ENCODE measurements at regions not wholly inside any gene's neighbourhood (a gene's known extent, or its start where the extent isn't known, plus 50 kb on each side); places are given as distances from the start of the nearest gene placed in this dataset.
A peak's percentile ranks its signal among the peaks of the same experiment; 100 is the strongest.
"Not testable (repeated sequence)": the region's sequence is repeated elsewhere in the genome, so short reads cannot be mapped to it uniquely, and the experiment has no call there.

- no peaks in the 10 kb centered on the region for H3K4me1 ChIP-seq
- H3K36me3 ChIP-seq = no peaks in the 10 kb centered on the region
- H3K27me3 ChIP-seq = no peaks in the 10 kb centered on the region
- WGBS, 2 donors = 74 to 76% methylated on average over 3 of the region's 3 CpGs
- TF ChIP-seq EP300 (IDR thresholded peaks at IDR 0.05) = no peak
- TF ChIP-seq POLR2AphosphoS5 (IDR thresholded peaks at IDR 0.05) = no peak
- TF ChIP-seq CTCF (IDR thresholded peaks at IDR 0.05) = no peak
- TF ChIP-seq POLR2A (IDR thresholded peaks at IDR 0.05) = no peak
- H3K4me3 ChIP-seq = no peak overlapping the region
- H3K27ac ChIP-seq = no peak overlapping the region
- H3K9me3 ChIP-seq = no peaks in the 10 kb centered on the region
- no peak for ATAC-seq (ENCODE audit: low FRiP score in 2 of 2)
- no peak for DNase-seq
Observed at GRCh38 chr21:28590676-28591075, 402.0 kb downstream of the LTN1 start.

- WGBS, 2 donors = 39 to 71% methylated on average over 2 of the region's 2 CpGs
Observed at GRCh38 chr21:28590026-28590425, 402.7 kb downstream of the LTN1 start.

GRCh38 chr21:28588997-28589396 lies 403.7 kb downstream of the LTN1 start:
- no peak overlapping the region for H3K4me3 ChIP-seq
- H3K36me3 ChIP-seq = no peaks in the 10 kb centered on the region
- ATAC-seq (ENCODE audit: low FRiP score in 2 of 2) = no peak
- H3K27ac ChIP-seq = no peak overlapping the region
- no peak for DNase-seq
- no peaks in the 10 kb centered on the region for H3K9me3 ChIP-seq
- TF ChIP-seq POLR2AphosphoS5 (IDR thresholded peaks at IDR 0.05) (no peak), CTCF (IDR thresholded peaks at IDR 0.05) (no peak), EP300 (IDR thresholded peaks at IDR 0.05) (no peak), POLR2A (IDR thresholded peaks at IDR 0.05) (no peak)
- 87 to 94% methylated on average over 1 of the region's 1 CpG for WGBS, 2 donors
- H3K4me1 ChIP-seq = no peaks in the 10 kb centered on the region
- no peaks in the 10 kb centered on the region for H3K27me3 ChIP-seq

More at GRCh38 chr21:28590026-28590425, 402.7 kb downstream of the LTN1 start:
- DNase-seq (no peak), ATAC-seq (ENCODE audit: low FRiP score in 2 of 2) (no peak)
- H3K27ac ChIP-seq = no peak overlapping the region
- no peaks in the 10 kb centered on the region for H3K9me3 ChIP-seq
- no peaks in the 10 kb centered on the region for H3K36me3 ChIP-seq
- H3K4me3 ChIP-seq = no peak overlapping the region
- no peaks in the 10 kb centered on the region for H3K4me1 ChIP-seq
- TF ChIP-seq CTCF (IDR thresholded peaks at IDR 0.05) = no peak
- no peak for TF ChIP-seq POLR2AphosphoS5 (IDR thresholded peaks at IDR 0.05)
- no peak for TF ChIP-seq POLR2A (IDR thresholded peaks at IDR 0.05)
- TF ChIP-seq EP300 (IDR thresholded peaks at IDR 0.05) = no peak
- H3K27me3 ChIP-seq = no peaks in the 10 kb centered on the region

GRCh38 chr21:28587748-28588147 lies 404.9 kb downstream of the LTN1 start:
- ATAC-seq (ENCODE audit: low FRiP score in 2 of 2) = no peak
- no peak for TF ChIP-seq POLR2A (IDR thresholded peaks at IDR 0.05)
- TF ChIP-seq POLR2AphosphoS5 (IDR thresholded peaks at IDR 0.05) = no peak
- no peak for TF ChIP-seq CTCF (IDR thresholded peaks at IDR 0.05)
- no peak for TF ChIP-seq EP300 (IDR thresholded peaks at IDR 0.05)
- DNase-seq = no peak
- 56 to 75% methylated on average over 1 of the region's 1 CpG for WGBS, 2 donors
- H3K27ac ChIP-seq = no peak overlapping the region
- H3K36me3 ChIP-seq = no peaks in the 10 kb centered on the region
- H3K4me1 ChIP-seq = no peaks in the 10 kb centered on the region
- H3K27me3 ChIP-seq = no peaks in the 10 kb centered on the region
- no peak overlapping the region for H3K4me3 ChIP-seq
- H3K9me3 ChIP-seq = no peaks in the 10 kb centered on the region

GRCh38 chr21:28581976-28582375 lies 410.7 kb downstream of the LTN1 start:
- ATAC-seq (ENCODE audit: low FRiP score in 2 of 2) = no peak
- Histone ChIP-seq H3K27ac (no peak overlapping the region), H3K9me3 (no peaks in the 10 kb centered on the region), H3K27me3 (no peaks in the 10 kb centered on the region), H3K4me1 (no peaks in the 10 kb centered on the region), H3K36me3 (no peaks in the 10 kb centered on the region), H3K4me3 (no peak overlapping the region)
- TF ChIP-seq CTCF (IDR thresholded peaks at IDR 0.05) (no peak), EP300 (IDR thresholded peaks at IDR 0.05) (no peak), POLR2AphosphoS5 (IDR thresholded peaks at IDR 0.05) (no peak)
- no peak for DNase-seq
- WGBS, 2 donors = 92 to 100% methylated on average over 2 of the region's 2 CpGs

- H3K9me3 ChIP-seq, H3K27ac ChIP-seq, DNase-seq, H3K4me3 ChIP-seq, H3K4me1 ChIP-seq, H3K27me3 ChIP-seq, H3K36me3 ChIP-seq: not testable (repeated sequence)
- 77 to 85% methylated on average over 5 of the region's 5 CpGs for WGBS, 2 donors
- peak; percentile 60 to 82 for ATAC-seq (ENCODE audit: low FRiP score in 2 of 2)
Observed at GRCh38 chr21:28581311-28581731, 411.4 kb downstream of the LTN1 start.
